ENCODE measurements at regions not wholly inside any gene's neighbourhood (a gene's known extent, or its start where the extent isn't known, plus 50 kb on each side); places are given as distances from the start of the nearest gene placed in this dataset.

DNA sequence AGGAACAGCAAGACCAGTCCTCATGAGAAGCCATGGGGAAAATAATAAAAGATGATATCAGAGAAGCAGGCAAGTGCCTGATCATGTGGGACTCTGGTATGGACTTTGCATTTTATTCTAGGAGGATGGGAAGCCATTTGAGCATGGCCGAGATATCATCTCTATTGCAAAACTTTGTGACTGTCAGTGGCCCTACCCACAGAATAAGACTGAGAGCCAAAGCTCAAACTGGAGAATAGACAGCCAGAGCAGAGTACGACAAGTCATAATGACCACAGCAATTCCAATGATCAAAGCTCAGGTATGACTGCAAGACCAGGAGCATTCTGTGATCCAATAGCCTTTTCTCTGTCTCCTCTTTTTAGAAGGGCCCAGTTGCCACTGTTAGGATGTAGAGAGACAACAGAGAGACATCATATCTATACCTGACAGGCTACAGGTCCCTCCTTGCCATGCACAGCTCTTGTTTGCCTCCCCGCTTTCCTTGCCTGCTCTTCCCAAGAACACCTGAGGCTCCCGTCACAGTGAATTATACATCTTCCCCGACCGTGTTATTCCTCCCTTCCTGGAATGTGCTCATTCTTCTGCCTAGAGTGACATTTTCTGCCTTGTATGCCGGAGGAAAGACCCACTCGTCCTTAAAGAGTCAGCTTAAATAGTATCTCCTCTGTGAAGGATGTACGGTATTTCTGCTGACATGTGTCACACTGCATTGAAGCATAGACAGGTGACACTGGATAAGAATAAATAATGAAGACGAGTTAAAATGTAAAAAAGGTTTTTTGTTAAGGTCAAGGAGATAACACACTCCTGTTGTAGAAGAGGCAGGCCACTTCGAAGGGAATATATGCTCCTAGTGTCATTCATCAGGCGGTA lies 248.7 kb upstream of the MAP3K1 start:
- Histone ChIP-seq H4K20me1 (ENCODE audit: insufficient read depth) (no peaks in the 10 kb centered on the region), H2AFZ (ENCODE audit: low read depth) (no peak overlapping the region), H3K4me3 (ENCODE audit: low read depth in 2 of 2, low read length in 1 of 2) (no peak overlapping the region), H3K9me2 (no peaks in the 10 kb centered on the region), H3K36me3 (replicated peaks in 1 of 2; ENCODE audit: control insufficient read depth in 1 of 2, insufficient read depth in 2 of 2, low read length in 1 of 2) (no peaks in the 10 kb centered on the region), H3K4me2 (no peak overlapping the region), H3K4me1 (ENCODE audit: control insufficient read depth in 1 of 2, insufficient read depth in 2 of 2, low read depth in 1 of 2, low read length in 1 of 2) (no peaks in the 10 kb centered on the region; a peak in 1 of 4 replicates), H3K27me3 (ENCODE audit: insufficient read depth) (no peaks in the 10 kb centered on the region), H3F3A (replicated peaks; ENCODE audit: insufficient read depth) (no peaks in the 10 kb centered on the region), H3K27ac (ENCODE audit: low read depth in 2 of 2, low read length in 1 of 2) (no peak overlapping the region), H3K9me3 (no peaks in the 10 kb centered on the region), H3K9ac (no peak overlapping the region), H3K79me2 (ENCODE audit: insufficient read depth) (no peaks in the 10 kb centered on the region)
- no peak for TF ChIP-seq RAD21 (IDR thresholded peaks at IDR 0.05; ENCODE audit: low read length)
- TF ChIP-seq EP300 (IDR thresholded peaks at IDR 0.05; ENCODE audit: borderline replicate concordance in 1 of 2, low read depth in 1 of 2, low read length in 1 of 2) = no peak
- TF ChIP-seq GABPA (IDR thresholded peaks at IDR 0.05; ENCODE audit: low read depth) = no peak
- TF ChIP-seq, protein P1, sequence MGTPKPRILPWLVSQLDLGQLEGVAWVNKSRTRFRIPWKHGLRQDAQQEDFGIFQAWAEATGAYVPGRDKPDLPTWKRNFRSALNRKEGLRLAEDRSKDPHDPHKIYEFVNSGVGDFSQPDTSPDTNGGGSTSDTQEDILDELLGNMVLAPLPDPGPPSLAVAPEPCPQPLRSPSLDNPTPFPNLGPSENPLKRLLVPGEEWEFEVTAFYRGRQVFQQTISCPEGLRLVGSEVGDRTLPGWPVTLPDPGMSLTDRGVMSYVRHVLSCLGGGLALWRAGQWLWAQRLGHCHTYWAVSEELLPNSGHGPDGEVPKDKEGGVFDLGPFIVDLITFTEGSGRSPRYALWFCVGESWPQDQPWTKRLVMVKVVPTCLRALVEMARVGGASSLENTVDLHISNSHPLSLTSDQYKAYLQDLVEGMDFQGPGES (IDR thresholded peaks at IDR 0.05; ENCODE audit: low read depth, low read length) = no peak
- TF ChIP-seq SMC3 (IDR thresholded peaks at IDR 0.05; ENCODE audit: low read depth, low read length) = no peak
- TF ChIP-seq MEF2A (IDR thresholded peaks at IDR 0.05; ENCODE audit: borderline replicate concordance, low read depth) = no peak
- TF ChIP-seq USF1 (IDR thresholded peaks at IDR 0.05; ENCODE audit: borderline replicate concordance, low read depth) = no peak
- no peak for TF ChIP-seq POLR2AphosphoS5 (IDR thresholded peaks at IDR 0.05; ENCODE audit: low read depth, low read length)
- no peak for TF ChIP-seq TAF1 (IDR thresholded peaks at IDR 0.05; ENCODE audit: borderline replicate concordance, low read depth, low read length)
- no peak for TF ChIP-seq EZH2phosphoT487 (IDR thresholded peaks at IDR 0.05; ENCODE audit: borderline replicate concordance, low read depth)
- TF ChIP-seq ELF1 (IDR thresholded peaks at IDR 0.05) = no peak
- TF ChIP-seq, protein P2, sequence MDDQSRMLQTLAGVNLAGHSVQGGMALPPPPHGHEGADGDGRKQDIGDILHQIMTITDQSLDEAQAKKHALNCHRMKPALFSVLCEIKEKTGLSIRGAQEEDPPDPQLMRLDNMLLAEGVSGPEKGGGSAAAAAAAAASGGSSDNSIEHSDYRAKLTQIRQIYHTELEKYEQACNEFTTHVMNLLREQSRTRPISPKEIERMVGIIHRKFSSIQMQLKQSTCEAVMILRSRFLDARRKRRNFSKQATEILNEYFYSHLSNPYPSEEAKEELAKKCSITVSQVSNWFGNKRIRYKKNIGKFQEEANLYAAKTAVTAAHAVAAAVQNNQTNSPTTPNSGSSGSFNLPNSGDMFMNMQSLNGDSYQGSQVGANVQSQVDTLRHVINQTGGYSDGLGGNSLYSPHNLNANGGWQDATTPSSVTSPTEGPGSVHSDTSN (IDR thresholded peaks at IDR 0.05) = no peak
- no peak for TF ChIP-seq RFX5 (IDR thresholded peaks at IDR 0.05; ENCODE audit: low read length)
- no peak for TF ChIP-seq FOXJ3 (CRISPR knock-in tag; IDR thresholded peaks at IDR 0.05)
- no peak for TF ChIP-seq MXI1 (IDR thresholded peaks at IDR 0.05; ENCODE audit: low read depth, low read length)
- no peak for TF ChIP-seq FOXM1 (IDR thresholded peaks at IDR 0.05; ENCODE audit: low read depth)
- no peak for TF ChIP-seq ZBTB33 (IDR thresholded peaks at IDR 0.05; ENCODE audit: borderline replicate concordance, low read depth)
- no peak for DNase-seq
- WGBS (ENCODE audit: low lambda C conversion rate) = 67% methylated on average over 12 of the region's 12 CpGs
- ChIA-PET POLR2A (no interaction called here), CTCF (interaction anchor here (1.6 kb wide), 1 partner anchor 21 kb away, joined by 4 read pairs; no protein-coding TSS in a partner anchor)
